ENCODE measurements at regions not wholly inside any gene's neighbourhood (a gene's known extent, or its start where the extent isn't known, plus 50 kb on each side); places are given as distances from the start of the nearest gene placed in this dataset.

DNA sequence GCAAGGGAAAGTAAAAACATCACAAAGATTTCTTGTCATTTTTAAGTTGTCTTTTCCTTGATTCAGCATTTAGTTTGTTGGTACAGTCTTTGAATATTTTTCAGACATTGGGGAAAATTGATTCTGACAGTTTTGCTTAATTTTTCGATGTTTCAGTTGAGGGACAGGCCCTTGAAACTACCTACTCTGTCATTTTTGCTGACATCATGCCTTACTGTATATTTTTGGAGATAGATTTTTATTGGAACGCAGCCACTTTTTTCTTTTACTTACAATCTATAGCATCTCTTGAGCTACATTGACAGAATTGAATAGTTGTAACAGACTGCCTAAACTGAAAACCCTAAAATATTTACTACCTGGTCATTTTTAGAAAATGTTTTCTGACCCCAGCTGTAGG, 297.1 kb upstream of the KIF2B start:
- TF ChIP-seq POLR2A (IDR thresholded peaks at IDR 0.05) = no peak
- TF ChIP-seq, protein P1, sequence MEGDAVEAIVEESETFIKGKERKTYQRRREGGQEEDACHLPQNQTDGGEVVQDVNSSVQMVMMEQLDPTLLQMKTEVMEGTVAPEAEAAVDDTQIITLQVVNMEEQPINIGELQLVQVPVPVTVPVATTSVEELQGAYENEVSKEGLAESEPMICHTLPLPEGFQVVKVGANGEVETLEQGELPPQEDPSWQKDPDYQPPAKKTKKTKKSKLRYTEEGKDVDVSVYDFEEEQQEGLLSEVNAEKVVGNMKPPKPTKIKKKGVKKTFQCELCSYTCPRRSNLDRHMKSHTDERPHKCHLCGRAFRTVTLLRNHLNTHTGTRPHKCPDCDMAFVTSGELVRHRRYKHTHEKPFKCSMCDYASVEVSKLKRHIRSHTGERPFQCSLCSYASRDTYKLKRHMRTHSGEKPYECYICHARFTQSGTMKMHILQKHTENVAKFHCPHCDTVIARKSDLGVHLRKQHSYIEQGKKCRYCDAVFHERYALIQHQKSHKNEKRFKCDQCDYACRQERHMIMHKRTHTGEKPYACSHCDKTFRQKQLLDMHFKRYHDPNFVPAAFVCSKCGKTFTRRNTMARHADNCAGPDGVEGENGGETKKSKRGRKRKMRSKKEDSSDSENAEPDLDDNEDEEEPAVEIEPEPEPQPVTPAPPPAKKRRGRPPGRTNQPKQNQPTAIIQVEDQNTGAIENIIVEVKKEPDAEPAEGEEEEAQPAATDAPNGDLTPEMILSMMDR (IDR thresholded peaks at IDR 0.05 in 4 of 5, conservative IDR thresholded peaks at IDR 0.05 in 1 of 5) = no peak
